RCC 7860 (cell line): ENCODE measurements at regions not wholly inside any gene's neighbourhood (a gene's known extent, or its start where the extent isn't known, plus 50 kb on each side); places are given as distances from the start of the nearest gene placed in this dataset.
A peak's percentile ranks its signal among the peaks of the same experiment; 100 is the strongest.

Source experiments
- DNase-seq: peaks from one replicate; pipeline ENCODE4 v3.0.0-alpha.2; 2015; ENCODE audit warnings: low spot score
- FAIRE-seq: peaks from 2 replicates; lab custom pipeline; 2012; peaks lifted over from hg19 to GRCh38; lab: Jason Lieb, UNC

- no peak for DNase-seq
- no peak for FAIRE-seq
These were observed 188.2 kb upstream of the ADAMTS5 start for GRCh38 chr21:27155130-27155500.

- DNase-seq (no peak), FAIRE-seq (no peak)
These were observed 187.7 kb upstream of the ADAMTS5 start for GRCh38 chr21:27154451-27155129.

- FAIRE-seq (no peak), DNase-seq (no peak)
These were observed 186.1 kb upstream of the ADAMTS5 start for GRCh38 chr21:27152996-27153395.

- no peak for FAIRE-seq
- no peak for DNase-seq
These were observed 182.1 kb upstream of the ADAMTS5 start for GRCh38 chr21:27149034-27149433.

- DNase-seq (no peak), FAIRE-seq (no peak)
These were observed 179.4 kb upstream of the ADAMTS5 start for GRCh38 chr21:27146268-27146667.

- FAIRE-seq = no peak
- no peak for DNase-seq
These were observed 178.4 kb upstream of the ADAMTS5 start for GRCh38 chr21:27145134-27145798.

- FAIRE-seq = no peak
- no peak for DNase-seq
These were observed 176.6 kb upstream of the ADAMTS5 start for GRCh38 chr21:27143476-27143875.

GRCh38 chr21:27139526-27139925, 172.6 kb upstream of the ADAMTS5 start:
- FAIRE-seq (no peak), DNase-seq (no peak)

GRCh38 chr21:27134516-27134915, 167.6 kb upstream of the ADAMTS5 start:
- peak; percentile 11 for FAIRE-seq

GRCh38 chr21:27132266-27132665, 165.4 kb upstream of the ADAMTS5 start:
- no peak for FAIRE-seq
- no peak for DNase-seq

More at GRCh38 chr21:27134516-27134915, 167.6 kb upstream of the ADAMTS5 start:
- DNase-seq = no peak

GRCh38 chr21:27130154-27130553, 163.3 kb upstream of the ADAMTS5 start:
- FAIRE-seq (no peak), DNase-seq (no peak)

GRCh38 chr21:27129694-27130093, 162.8 kb upstream of the ADAMTS5 start:
- DNase-seq = no peak
- FAIRE-seq = no peak

- DNase-seq = no peak
- no peak for FAIRE-seq
These were observed 162.3 kb upstream of the ADAMTS5 start for GRCh38 chr21:27129215-27129614.

GRCh38 chr21:27126140-27126539, 159.3 kb upstream of the ADAMTS5 start:
- FAIRE-seq = no peak
- no peak for DNase-seq

GRCh38 chr21:27122686-27123085, 155.8 kb upstream of the ADAMTS5 start:
- DNase-seq (no peak), FAIRE-seq (no peak)

- FAIRE-seq (no peak), DNase-seq (no peak)
These were observed 147.2 kb upstream of the ADAMTS5 start for GRCh38 chr21:27114111-27114510.

- DNase-seq = peak; percentile 60
- peak; percentile 88 for FAIRE-seq
These were observed 145.3 kb upstream of the ADAMTS5 start for GRCh38 chr21:27112186-27112585.

GRCh38 chr21:27110956-27111355, 144.1 kb upstream of the ADAMTS5 start:
- DNase-seq (peak; percentile 51), FAIRE-seq (peak; percentile 86)

- FAIRE-seq (no peak), DNase-seq (peak; percentile 57)
These were observed 141.8 kb upstream of the ADAMTS5 start for GRCh38 chr21:27108701-27109100.

- DNase-seq = peak; percentile 82
These were observed 141.3 kb upstream of the ADAMTS5 start for GRCh38 chr21:27108228-27108627.

GRCh38 chr21:27104846-27105431, 138.1 kb upstream of the ADAMTS5 start:
- DNase-seq (peak; percentile 53), FAIRE-seq (peak; percentile 35)

More at GRCh38 chr21:27108228-27108627, 141.3 kb upstream of the ADAMTS5 start:
- FAIRE-seq = peak; percentile 98

GRCh38 chr21:27103768-27104167, 136.9 kb upstream of the ADAMTS5 start:
- DNase-seq = no peak
- FAIRE-seq = no peak
